Uterus (tissue), 3 donors: ENCODE measurements at regions not wholly inside any gene's neighbourhood (a gene's known extent, or its start where the extent isn't known, plus 50 kb on each side); places are given as distances from the start of the nearest gene placed in this dataset.

Source experiments
- DNase-seq, 2 donors: peaks; one replicate each; pipeline ENCODE4 v3.0.0-alpha.2; 2019 to 2020
- H3K27ac ChIP-seq, 2 donors: fragments of 200-600 bp; sonication (generic); 1 replicate in 1 of 2; 2 replicates in 1 of 2; pipeline ENCODE4 v1.5.1; 2016 to 2018
- H3K27me3 ChIP-seq, 2 donors: fragments of 200-600 bp; sonication (generic); one replicate each; pipeline ENCODE4 v1.5.1; 2018 to 2019; ENCODE audit warnings: control low read depth in 1 of 2
- H3K36me3 ChIP-seq, 2 donors: fragments of 200-600 bp; sonication (generic); one replicate each; pipeline ENCODE4 v1.5.1; 2019; ENCODE audit warnings: control low read depth in 1 of 2
- H3K4me1 ChIP-seq, 2 donors: fragments of 200-600 bp; sonication (generic); one replicate each; pipeline ENCODE4 v1.5.1; 2018 to 2019; ENCODE audit warnings: control low read depth in 1 of 2
- H3K4me3 ChIP-seq, 2 donors: fragments of 200-600 bp; sonication (generic); 1 replicate in 1 of 2; 2 replicates in 1 of 2; pipeline ENCODE4 v1.5.1; 2018 to 2019; ENCODE audit warnings: mild to moderate bottlenecking in 1 of 2
- H3K9me3 ChIP-seq, 2 donors: fragments of 200-600 bp; sonication (generic); one replicate each; pipeline ENCODE4 v1.5.1; 2019; ENCODE audit warnings: control low read depth in 1 of 2
- CTCF ChIP-seq, 4 experiments: fragments of 200-600 bp in 2 of 4; fragments of 450-650 bp in 2 of 4; sonication (generic) in 2 of 4; IDR thresholded peaks; one replicate each; pipeline ENCODE4 v1.5.1; 2016 to 2019; ENCODE audit warnings: antibody characterized with exemption in 4 of 4, mild to moderate bottlenecking in 2 of 4, moderate library complexity in 1 of 4
- POLR2A ChIP-seq, 2 donors: fragments of 450-650 bp; IDR thresholded peaks; one replicate each; pipeline ENCODE4 v1.6.1; 2016; ENCODE audit warnings: antibody characterized with exemption in 2 of 2, mild to moderate bottlenecking in 1 of 2, moderate library complexity in 1 of 2
- intact Hi-C: fragments of 100-400 bp; cut with DNase I; formaldehyde crosslinking; loops from one replicate; pipeline ENCODE4 v1.15.1; 2023; ENCODE audit warnings: low total_unique reads
- donor health status: DM: yes; HTN: yes; CAD: no.

GRCh38 chr1:88070956-88071355, 613.1 kb upstream of the PKN2 start:
- Histone ChIP-seq H3K27me3 (no peaks in the 10 kb centered on the region), H3K36me3 (no peaks in the 10 kb centered on the region), H3K4me1 (no peaks in the 10 kb centered on the region), H3K9me3 (no peaks in the 10 kb centered on the region), H3K27ac (no peak overlapping the region), H3K4me3 (no peak overlapping the region)
- no peak for DNase-seq
- intact Hi-C loops: no loop called here
- no peak for TF ChIP-seq POLR2A (IDR thresholded peaks at IDR 0.05)
- no peak for TF ChIP-seq CTCF (IDR thresholded peaks at IDR 0.05)

GRCh38 chr1:88074661-88075060, 609.4 kb upstream of the PKN2 start:
- no peaks in the 10 kb centered on the region for H3K36me3 ChIP-seq
- DNase-seq: no peak
- no peaks in the 10 kb centered on the region for H3K4me1 ChIP-seq
- H3K27me3 ChIP-seq: no peaks in the 10 kb centered on the region
- no peak overlapping the region for H3K27ac ChIP-seq
- no peaks in the 10 kb centered on the region for H3K9me3 ChIP-seq
- intact Hi-C loops: no loop called here
- no peak overlapping the region for H3K4me3 ChIP-seq
- TF ChIP-seq CTCF (IDR thresholded peaks at IDR 0.05) (no peak), POLR2A (IDR thresholded peaks at IDR 0.05) (no peak)

GRCh38 chr1:88075813-88076212, 608.3 kb upstream of the PKN2 start:
- Histone ChIP-seq H3K36me3 (no peaks in the 10 kb centered on the region), H3K4me3 (no peak overlapping the region), H3K27ac (no peak overlapping the region), H3K27me3 (no peaks in the 10 kb centered on the region), H3K9me3 (no peaks in the 10 kb centered on the region), H3K4me1 (no peaks in the 10 kb centered on the region)
- intact Hi-C loops: no loop called here
- TF ChIP-seq CTCF (IDR thresholded peaks at IDR 0.05): no peak
- no peak for TF ChIP-seq POLR2A (IDR thresholded peaks at IDR 0.05)
- DNase-seq: no peak

DNA sequence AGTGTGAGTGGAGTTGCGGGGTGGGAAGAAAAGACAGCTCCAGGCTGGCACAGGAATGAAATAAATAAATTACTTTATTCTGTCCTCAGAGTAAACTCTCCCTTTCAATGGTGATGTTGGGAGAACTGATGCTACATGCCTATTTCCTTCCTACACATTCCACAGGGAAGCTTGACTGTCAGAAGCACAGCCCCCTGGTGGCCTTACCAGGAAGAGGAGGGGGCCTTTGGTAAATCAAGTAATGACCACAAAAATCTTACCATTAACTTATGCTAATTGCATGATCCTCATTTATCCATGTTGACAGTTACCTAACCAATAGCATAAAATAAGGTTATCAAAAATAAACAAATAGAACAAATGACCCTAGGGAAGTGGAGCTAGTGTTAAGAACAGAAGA, 605.0 kb upstream of the PKN2 start:
- no peak overlapping the region for H3K4me3 ChIP-seq
- H3K36me3 ChIP-seq: no peaks in the 10 kb centered on the region
- H3K27ac ChIP-seq: no peak overlapping the region
- no peaks in the 10 kb centered on the region for H3K4me1 ChIP-seq
- DNase-seq: no peak
- H3K27me3 ChIP-seq: no peaks in the 10 kb centered on the region
- no peaks in the 10 kb centered on the region for H3K9me3 ChIP-seq
- TF ChIP-seq CTCF (IDR thresholded peaks at IDR 0.05): no peak
- TF ChIP-seq POLR2A (IDR thresholded peaks at IDR 0.05): no peak
- intact Hi-C loops: no loop called here

GRCh38 chr1:88080875-88081274, 603.2 kb upstream of the PKN2 start:
- H3K27me3 ChIP-seq: no peaks in the 10 kb centered on the region
- intact Hi-C loops: no loop called here
- TF ChIP-seq POLR2A (IDR thresholded peaks at IDR 0.05) (no peak), CTCF (IDR thresholded peaks at IDR 0.05) (no peak)

More at GRCh38 chr1:88080875-88081274, 603.2 kb upstream of the PKN2 start:
- no peak for DNase-seq
- Histone ChIP-seq H3K4me1 (no peaks in the 10 kb centered on the region), H3K27ac (no peak overlapping the region), H3K9me3 (no peaks in the 10 kb centered on the region), H3K36me3 (no peaks in the 10 kb centered on the region), H3K4me3 (no peak overlapping the region)
